Fibroblast of skin of back (primary cell): ENCODE measurements at regions not wholly inside any gene's neighbourhood (a gene's known extent, or its start where the extent isn't known, plus 50 kb on each side); places are given as distances from the start of the nearest gene placed in this dataset.

Experiments used
- DNase-seq: peaks from one replicate; pipeline ENCODE4 v3.0.0-alpha.2; 2013

DNA sequence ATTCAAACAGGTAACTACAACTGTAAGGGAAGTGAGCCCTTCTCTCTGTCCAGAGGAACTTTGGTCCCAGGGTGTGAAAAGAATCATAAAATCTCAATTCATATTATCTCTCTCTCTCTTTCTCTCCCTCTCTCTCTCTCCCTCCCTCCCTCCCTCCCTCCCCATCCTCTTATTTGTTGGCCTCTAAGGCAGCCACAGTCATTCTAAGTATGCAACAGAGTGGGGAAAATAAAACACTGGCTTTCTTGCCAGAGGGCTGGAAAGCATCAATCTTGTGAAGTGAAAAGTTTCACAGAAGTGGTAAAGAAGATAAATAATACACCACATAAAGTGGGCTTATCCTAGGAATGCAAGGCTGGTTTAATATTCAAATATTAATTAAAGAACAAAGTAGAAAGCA lies 95.6 kb upstream of the KCNH7 start:
- peak; percentile 2 for DNase-seq

DNA sequence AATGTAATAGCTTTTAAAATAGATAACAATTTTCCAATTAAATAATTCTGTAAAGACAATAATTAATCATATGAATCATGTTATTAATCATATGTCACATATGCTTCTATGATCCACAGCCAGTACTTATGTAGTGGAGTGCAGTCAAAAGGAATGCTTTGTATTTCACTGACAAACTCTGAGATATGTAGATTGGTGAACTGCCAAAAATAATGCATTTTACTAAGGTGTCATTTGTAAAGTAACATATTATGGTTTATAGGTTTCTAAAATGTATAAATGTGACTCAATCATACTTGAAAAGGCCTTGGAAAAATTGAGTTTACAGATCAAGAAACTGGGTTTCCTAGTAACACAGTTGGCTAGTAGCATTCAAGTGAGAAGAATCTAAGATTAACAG lies 93.8 kb upstream of the KCNH7 start:
- DNase-seq, result no peak

DNA sequence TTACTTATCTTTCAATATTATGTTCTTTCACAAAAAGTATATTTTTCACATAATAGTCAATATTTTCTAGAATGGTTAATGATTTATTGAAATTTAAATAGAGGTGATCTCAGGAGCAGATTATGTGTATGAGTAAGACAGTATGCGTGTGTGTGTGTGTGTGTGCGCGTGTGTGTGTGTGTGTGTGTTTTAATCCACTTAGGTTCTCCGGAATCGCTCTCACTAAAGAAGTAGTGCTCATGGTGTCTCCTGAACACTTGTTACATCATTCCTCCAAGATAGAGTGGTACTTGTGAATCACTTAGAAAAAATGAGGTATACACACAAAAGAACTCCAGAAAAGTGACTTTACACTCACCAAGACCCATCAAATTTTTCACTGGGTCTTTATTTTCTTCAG lies 91.0 kb upstream of the KCNH7 start:
- peak; percentile 35 for DNase-seq

DNA sequence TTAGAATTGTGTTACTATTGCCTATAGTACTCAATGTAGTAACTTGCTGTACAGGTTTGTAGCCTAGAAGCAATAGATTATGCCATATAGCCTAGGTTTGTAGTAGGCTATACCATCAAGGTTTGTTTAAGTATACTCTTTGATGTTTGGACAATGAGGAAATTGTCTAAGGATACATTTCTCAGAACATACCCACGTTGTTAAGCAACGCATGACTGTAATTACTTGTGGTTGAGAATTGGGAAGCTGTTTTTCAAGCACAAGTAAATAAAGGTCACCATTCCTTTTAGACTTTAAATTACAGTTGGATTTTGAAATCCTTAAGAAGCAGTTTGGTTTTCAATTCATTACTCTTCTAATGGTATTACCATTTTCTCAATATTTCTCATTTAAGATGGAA lies 89.8 kb upstream of the KCNH7 start:
- no peak for DNase-seq

DNA sequence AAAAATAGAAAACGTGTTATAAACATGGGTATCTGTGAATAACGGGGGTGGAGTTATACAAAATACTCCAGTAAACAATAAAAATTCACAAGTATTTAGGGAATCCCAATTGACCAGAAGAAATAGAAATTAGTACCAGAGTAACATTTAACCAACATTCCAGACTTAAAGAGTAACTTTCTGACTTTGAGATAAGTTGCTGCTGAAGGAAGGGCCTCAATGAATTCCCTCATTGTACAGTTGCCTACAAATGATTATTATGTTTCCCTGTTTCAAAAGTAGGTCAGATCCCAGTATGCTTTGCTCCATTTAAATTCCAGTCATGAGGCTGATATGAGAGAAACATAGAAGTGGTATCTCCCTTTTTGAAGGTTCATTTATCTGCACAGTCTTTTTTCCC lies 88.3 kb upstream of the KCNH7 start:
- peak; percentile 53 for DNase-seq

DNA sequence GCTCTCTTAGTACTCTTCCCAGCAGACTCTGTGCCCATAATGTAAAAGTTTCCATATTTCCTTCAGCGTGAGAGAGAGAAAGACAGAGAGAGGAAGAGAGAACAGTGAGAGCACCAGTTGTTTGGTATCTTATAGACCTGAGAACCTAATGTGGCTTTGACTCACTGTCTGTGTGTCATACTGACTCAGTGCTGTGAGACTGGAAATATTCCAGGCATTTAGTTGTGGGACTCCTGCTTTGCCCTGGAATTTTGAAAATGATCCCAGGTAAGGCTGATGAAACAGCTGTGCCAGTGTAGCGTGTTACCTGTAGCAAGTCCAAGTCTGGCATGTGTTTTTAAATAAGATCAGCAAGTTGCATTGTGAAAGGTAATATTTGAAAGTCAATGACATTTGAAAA lies 87.9 kb upstream of the KCNH7 start:
- peak; percentile 83 for DNase-seq

DNA sequence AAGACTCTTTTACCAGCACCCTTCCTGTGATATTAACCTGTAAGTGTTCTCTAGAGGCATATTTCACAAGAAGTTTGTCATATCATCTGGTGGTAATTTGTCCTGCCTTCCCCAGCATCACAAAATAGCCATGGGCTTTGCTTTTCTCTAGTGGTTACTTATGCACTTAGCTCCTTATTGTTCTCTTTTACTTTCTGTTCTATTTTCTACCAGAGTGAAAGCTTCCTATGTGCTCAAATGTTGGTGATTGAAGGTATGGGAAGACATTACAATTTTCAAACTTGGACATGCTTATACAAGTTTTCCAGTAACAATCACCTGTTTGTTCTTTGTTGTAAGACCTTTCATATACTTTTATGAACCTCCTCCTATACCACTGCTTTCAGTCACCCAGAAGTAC lies 87.0 kb upstream of the KCNH7 start:
- no peak for DNase-seq

DNA sequence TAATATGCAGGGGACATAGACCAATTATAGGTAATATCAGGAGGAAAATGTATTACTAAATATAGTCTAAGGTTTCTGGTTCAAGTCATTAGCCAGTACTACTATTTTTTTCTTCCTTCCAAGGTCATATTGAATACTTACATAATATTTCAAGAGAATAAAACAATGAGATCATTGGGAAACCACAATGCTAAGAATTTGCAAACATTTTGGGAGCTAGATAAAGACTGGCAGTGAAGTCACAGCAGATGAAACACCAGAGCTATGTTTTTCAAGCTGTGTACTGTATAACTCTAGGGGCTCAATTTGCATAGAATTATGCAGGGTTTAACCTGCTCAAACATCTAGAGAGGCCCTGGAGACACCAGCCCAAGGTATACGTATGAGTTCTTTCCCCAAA lies 80.5 kb upstream of the KCNH7 start:
- no peak for DNase-seq

DNA sequence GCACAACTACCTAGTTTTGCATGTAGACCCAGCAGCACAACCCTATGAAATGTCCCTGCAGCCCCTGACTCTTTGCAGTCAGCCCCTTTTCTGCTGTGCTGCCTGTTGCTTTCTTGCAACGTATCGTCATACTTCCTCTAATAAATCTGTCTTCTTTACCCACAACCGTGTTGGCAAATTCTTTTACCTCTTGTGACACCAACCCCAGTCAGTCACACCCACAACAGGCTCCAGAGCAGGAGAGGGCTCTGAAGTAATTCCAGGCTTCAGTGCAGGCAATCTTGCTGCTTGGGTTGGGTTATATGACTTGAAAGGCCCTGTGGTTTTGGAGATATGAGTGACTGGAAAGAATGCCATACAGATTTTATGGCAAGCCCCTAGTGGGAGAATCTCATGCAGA lies 79.1 kb upstream of the KCNH7 start:
- no peak for DNase-seq

DNA sequence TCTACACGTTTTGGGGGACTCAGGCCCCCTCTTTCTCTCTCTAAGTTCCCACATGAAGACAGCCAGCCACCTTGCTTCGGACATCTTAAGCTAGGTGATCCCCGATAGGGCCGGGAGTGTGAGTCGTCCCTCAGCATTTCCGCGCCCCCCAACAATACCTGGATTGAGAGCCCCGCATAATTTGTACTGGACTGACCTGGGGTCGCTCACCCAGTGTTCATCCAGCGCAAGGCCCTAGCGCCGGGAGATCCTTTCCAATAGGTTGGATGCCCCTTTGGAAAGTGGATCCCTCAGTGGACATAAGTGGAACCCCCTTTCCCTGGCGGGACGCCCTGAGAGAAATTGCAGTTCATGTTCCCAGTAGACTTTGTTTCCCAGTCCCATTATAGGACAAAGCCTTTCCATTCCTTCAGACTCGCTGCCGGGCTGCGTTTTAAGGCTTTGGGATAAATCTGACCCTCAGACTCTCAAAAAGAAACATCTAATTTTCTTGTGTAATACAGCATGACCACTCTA lies 77.8 kb upstream of the KCNH7 start:
- no peak for DNase-seq

DNA sequence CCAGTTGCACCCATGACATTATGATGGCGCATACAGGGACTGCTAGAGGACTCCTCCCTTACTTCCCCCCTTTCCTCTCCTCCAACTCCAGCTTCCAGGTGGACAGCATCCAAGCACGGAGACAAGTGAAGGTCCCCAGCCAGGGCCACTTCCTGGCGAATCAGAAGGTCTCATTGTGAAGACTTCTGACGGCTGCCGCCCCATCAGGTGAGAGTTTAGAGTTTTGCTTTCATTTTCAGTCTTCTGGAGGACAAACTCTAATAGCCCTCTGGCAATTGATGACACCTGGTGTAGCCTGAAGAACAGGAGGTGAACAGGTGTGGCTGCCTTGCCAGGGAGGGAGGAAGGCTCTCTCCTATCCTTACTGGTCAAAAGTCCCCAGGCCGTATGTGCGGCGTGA lies 77.3 kb upstream of the KCNH7 start:
- no peak for DNase-seq

DNA sequence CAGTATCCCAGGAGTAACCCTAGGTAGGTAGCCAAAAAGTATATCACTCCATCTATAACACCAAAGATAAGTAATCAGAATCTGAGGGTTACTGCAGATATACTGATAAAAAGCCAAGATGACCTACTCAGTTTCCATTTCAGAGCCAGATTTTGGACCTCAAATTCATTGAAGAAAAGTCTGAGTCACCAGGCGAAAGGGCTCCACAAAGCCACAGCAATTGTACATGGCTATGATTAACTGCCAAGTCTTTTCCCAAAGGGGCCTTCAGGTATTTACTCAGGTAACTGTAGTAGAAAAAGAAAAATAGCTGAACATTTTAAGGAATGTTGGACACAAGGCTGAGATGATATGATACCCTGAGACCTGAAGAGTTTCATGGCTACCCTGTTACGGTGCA lies 75.6 kb upstream of the KCNH7 start:
- DNase-seq, result no peak

DNA sequence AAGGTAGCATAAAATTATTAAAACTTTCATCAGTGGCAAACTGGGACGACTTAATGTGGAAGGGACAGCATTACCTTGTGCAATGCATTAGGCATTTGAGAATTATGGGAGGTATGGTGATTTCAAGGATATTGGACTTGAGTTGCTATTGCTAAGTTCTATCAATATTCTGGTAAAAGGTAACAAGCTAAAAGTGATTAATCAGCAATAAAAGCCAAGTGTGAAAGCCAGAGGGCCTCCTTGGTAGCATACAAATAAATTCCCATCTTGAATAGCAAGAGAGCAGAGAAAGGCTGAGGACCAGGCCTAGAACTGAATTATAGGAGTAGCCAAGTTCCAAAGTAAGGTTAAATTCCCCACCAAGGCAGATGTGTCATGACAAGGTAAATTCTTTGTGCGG lies 74.2 kb upstream of the KCNH7 start:
- DNase-seq, result no peak

DNA sequence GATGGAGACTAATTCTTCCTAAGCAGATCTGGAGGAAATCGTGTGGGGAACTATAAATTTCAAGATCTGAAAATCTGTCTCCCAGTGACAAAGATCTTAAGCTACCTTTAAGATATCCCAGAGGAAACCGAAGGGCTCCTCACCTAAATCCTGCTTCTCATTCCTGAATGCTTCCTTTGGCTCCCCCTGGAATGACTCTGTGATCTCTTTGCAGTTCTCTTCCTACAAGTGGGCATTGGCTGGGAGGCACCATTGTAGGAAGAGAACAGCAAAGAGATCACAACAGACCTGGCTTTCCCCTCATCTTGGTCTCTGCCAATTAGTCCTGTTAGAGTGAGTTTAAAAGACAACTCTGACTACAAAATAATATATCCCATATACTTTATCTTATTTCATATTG lies 70.0 kb upstream of the KCNH7 start:
- no peak for DNase-seq

DNA sequence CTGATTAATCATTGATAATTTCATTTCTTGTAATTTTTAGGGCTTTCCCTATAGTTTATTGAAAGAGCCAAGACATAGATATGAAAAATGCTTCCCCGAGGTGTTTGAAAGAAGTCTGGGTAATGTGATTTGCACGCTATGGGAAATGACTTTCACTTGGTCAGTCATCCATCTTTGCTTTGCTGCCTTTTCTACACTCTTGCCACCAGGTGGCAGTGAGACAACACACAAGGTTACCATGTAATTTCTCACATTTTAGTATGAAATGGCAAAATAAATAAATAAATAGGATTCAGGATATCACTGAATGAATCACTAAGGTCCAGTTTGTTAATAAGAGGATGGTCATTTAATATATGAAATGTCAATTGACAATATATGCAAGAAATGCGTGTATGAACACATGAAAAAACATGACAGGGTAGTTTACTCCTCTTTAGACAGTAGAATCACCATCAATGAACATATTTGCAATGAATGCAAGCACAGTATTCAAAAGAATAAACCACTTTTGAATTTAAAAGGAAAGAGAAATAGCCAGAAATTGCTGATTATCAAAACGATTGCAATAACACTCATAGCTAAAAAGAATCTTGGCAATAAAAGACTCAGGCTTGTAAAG lies 52.2 kb upstream of the KCNH7 start:
- DNase-seq, result peak; percentile 74

DNA sequence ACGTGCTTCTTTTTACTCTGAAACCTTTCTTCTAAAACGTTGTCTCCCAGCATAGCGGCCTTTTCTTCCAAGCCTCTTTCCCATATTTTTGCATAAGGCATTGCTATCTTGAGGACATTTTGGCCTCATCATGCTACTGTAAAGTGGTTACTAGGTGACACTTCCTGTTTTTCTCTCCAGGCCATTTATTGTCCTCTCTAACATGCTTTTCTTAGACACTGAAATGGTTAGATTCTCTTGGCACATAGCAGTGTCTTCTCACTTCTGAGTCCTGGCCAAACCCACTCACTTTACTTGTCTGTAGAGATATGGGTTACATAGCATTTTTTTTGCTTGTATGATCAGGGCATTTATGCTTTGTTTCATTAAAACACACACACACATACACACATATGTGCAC lies 50.1 kb upstream of the KCNH7 start:
- DNase-seq, result no peak
